Activated CD4-positive, alpha-beta T cell treated with anti-CD3 and anti-CD28 coated beads, Interleukin-2, amount 10 ng/mL, durations not matched to agents 7 days and 5 days (primary cell): ENCODE measurements at regions not wholly inside any gene's neighbourhood (a gene's known extent, or its start where the extent isn't known, plus 50 kb on each side); places are given as distances from the start of the nearest gene placed in this dataset.

Experiments used
- CTCF ChIA-PET: fragments of 350-600 bp; sonication (Branson Sonifier 250); formaldehyde crosslinking; loops from one replicate; lab custom pipeline; 2021; ENCODE audit warnings: antibody characterized with exemption; lab: Charles Lee
- POLR2A ChIA-PET: fragments of 350-600 bp; sonication (Branson Sonifier 250); formaldehyde crosslinking; loops from one replicate; lab custom pipeline; 2021; ENCODE audit warnings: antibody characterized with exemption; lab: Charles Lee
- DNase-seq: peaks from one replicate; pipeline ENCODE4 v3.0.0-alpha.2; 2020
- H3K27ac Mint-ChIP-seq: one replicate; pipeline ENCODE4 v1.8.0; 2021; ENCODE audit warnings: mild to moderate bottlenecking, moderate library complexity, mixed read lengths
- H3K27me3 Mint-ChIP-seq: one replicate; pipeline ENCODE4 v1.8.0; 2021; ENCODE audit warnings: mixed read lengths
- H3K36me3 Mint-ChIP-seq: one replicate; pipeline ENCODE4 v1.8.0; 2021; ENCODE audit warnings: low read depth, mixed read lengths
- H3K4me1 Mint-ChIP-seq: one replicate; pipeline ENCODE4 v1.8.0; 2021; ENCODE audit warnings: mixed read lengths
- H3K4me3 Mint-ChIP-seq: one replicate; pipeline ENCODE4 v1.8.0; 2021; ENCODE audit warnings: mild to moderate bottlenecking, moderate library complexity, mixed read lengths
- H3K9me3 Mint-ChIP-seq: one replicate; pipeline ENCODE4 v1.8.0; 2021; ENCODE audit warnings: mixed read lengths

- Mint-ChIP-seq H3K36me3 (no peaks in the 10 kb centered on the region), H3K27me3 (no peaks in the 10 kb centered on the region), H3K9me3 (no peaks in the 10 kb centered on the region), H3K4me1 (peaks cover 9% of the 10 kb centered on the region), H3K27ac (no peak overlapping the region), H3K4me3 (no peak overlapping the region)
- ChIA-PET POLR2A (no interaction called here), CTCF (interaction anchor here (1.0 kb wide), 1 partner anchor 17 kb away, joined by 3 read pairs; no protein-coding TSS in a partner anchor)
- no peak for DNase-seq
Observed at GRCh38 chr10:29947701-29948060, 111.7 kb downstream of the JCAD start.

GRCh38 chr10:29946953-29947700 lies 112.3 kb downstream of the JCAD start:
- no peak for DNase-seq
- no peak overlapping the region for H3K4me3 Mint-ChIP-seq
- no peak overlapping the region for H3K27ac Mint-ChIP-seq
- H3K27me3 Mint-ChIP-seq = peaks cover 1% of the 10 kb centered on the region
- CTCF ChIA-PET = interaction anchor here (1.0 kb wide), 1 partner anchor 18 kb away, joined by 3 read pairs; no protein-coding TSS in a partner anchor
- POLR2A ChIA-PET = no interaction called here
- no peaks in the 10 kb centered on the region for H3K9me3 Mint-ChIP-seq
- no peaks in the 10 kb centered on the region for H3K36me3 Mint-ChIP-seq
- peaks cover 9% of the 10 kb centered on the region for H3K4me1 Mint-ChIP-seq

GRCh38 chr10:29946614-29946952 lies 112.8 kb downstream of the JCAD start:
- ChIA-PET POLR2A (no interaction called here), CTCF (no interaction called here)
- Mint-ChIP-seq H3K9me3 (no peaks in the 10 kb centered on the region), H3K36me3 (no peaks in the 10 kb centered on the region), H3K4me1 (peaks cover 9% of the 10 kb centered on the region), H3K27me3 (peaks cover 1% of the 10 kb centered on the region), H3K4me3 (no peak overlapping the region), H3K27ac (no peak overlapping the region)
- DNase-seq = no peak

GRCh38 chr10:29941476-29941875 lies 117.9 kb downstream of the JCAD start:
- ChIA-PET CTCF (no interaction called here), POLR2A (no interaction called here)
- Mint-ChIP-seq H3K36me3 (no peaks in the 10 kb centered on the region), H3K27ac (no peak overlapping the region), H3K4me1 (no peaks in the 10 kb centered on the region), H3K4me3 (no peak overlapping the region), H3K27me3 (peaks cover 3% of the 10 kb centered on the region), H3K9me3 (no peaks in the 10 kb centered on the region)
- DNase-seq = no peak

GRCh38 chr10:29932991-29933390 lies 126.4 kb downstream of the JCAD start:
- CTCF ChIA-PET = no interaction called here
- peaks cover 3% of the 10 kb centered on the region for H3K9me3 Mint-ChIP-seq
- DNase-seq = no peak
- H3K4me1 Mint-ChIP-seq = no peaks in the 10 kb centered on the region
- no peaks in the 10 kb centered on the region for H3K27me3 Mint-ChIP-seq
- H3K36me3 Mint-ChIP-seq = no peaks in the 10 kb centered on the region
- POLR2A ChIA-PET = no interaction called here
- no peak overlapping the region for H3K4me3 Mint-ChIP-seq
- H3K27ac Mint-ChIP-seq = no peak overlapping the region

- Mint-ChIP-seq H3K4me3 (no peak overlapping the region), H3K9me3 (peaks cover 9% of the 10 kb centered on the region), H3K4me1 (no peaks in the 10 kb centered on the region), H3K27ac (no peak overlapping the region), H3K36me3 (no peaks in the 10 kb centered on the region), H3K27me3 (no peaks in the 10 kb centered on the region)
- ChIA-PET POLR2A (no interaction called here), CTCF (no interaction called here)
- no peak for DNase-seq
Observed at GRCh38 chr10:29931833-29932232, 127.6 kb downstream of the JCAD start.

- H3K4me3 Mint-ChIP-seq = no peak overlapping the region
- no peak overlapping the region for H3K27ac Mint-ChIP-seq
- DNase-seq = no peak
- CTCF ChIA-PET = no interaction called here
- POLR2A ChIA-PET = no interaction called here
- H3K36me3 Mint-ChIP-seq = no peaks in the 10 kb centered on the region
- H3K27me3 Mint-ChIP-seq = no peaks in the 10 kb centered on the region
- peaks cover 16% of the 10 kb centered on the region for H3K9me3 Mint-ChIP-seq
- no peaks in the 10 kb centered on the region for H3K4me1 Mint-ChIP-seq
Observed at GRCh38 chr10:29929006-29929405, 130.4 kb downstream of the JCAD start.

GRCh38 chr10:29926693-29927048 lies 132.7 kb downstream of the JCAD start:
- H3K27me3 Mint-ChIP-seq = no peaks in the 10 kb centered on the region
- no peaks in the 10 kb centered on the region for H3K4me1 Mint-ChIP-seq
- H3K4me3 Mint-ChIP-seq = no peak overlapping the region
- POLR2A ChIA-PET = no interaction called here
- DNase-seq = no peak
- H3K9me3 Mint-ChIP-seq = peaks cover 16% of the 10 kb centered on the region
- CTCF ChIA-PET = no interaction called here
- no peaks in the 10 kb centered on the region for H3K36me3 Mint-ChIP-seq
- H3K27ac Mint-ChIP-seq = no peak overlapping the region

GRCh38 chr10:29925771-29926692 lies 133.4 kb downstream of the JCAD start:
- Mint-ChIP-seq H3K4me3 (no peak overlapping the region), H3K4me1 (no peaks in the 10 kb centered on the region), H3K9me3 (peaks cover 16% of the 10 kb centered on the region), H3K36me3 (no peaks in the 10 kb centered on the region), H3K27me3 (no peaks in the 10 kb centered on the region), H3K27ac (no peak overlapping the region)
- ChIA-PET POLR2A (no interaction called here), CTCF (no interaction called here)
- no peak for DNase-seq

- no peak overlapping the region for H3K27ac Mint-ChIP-seq
Observed at GRCh38 chr10:29924436-29924835, 134.9 kb downstream of the JCAD start.

GRCh38 chr10:29923416-29923965 lies 135.9 kb downstream of the JCAD start:
- no peak overlapping the region for H3K27ac Mint-ChIP-seq
- no peaks in the 10 kb centered on the region for H3K36me3 Mint-ChIP-seq
- no peaks in the 10 kb centered on the region for H3K4me1 Mint-ChIP-seq
- H3K27me3 Mint-ChIP-seq = peaks cover 7% of the 10 kb centered on the region
- POLR2A ChIA-PET = no interaction called here
- H3K9me3 Mint-ChIP-seq = peaks cover 14% of the 10 kb centered on the region
- H3K4me3 Mint-ChIP-seq = no peak overlapping the region
- DNase-seq = no peak
- CTCF ChIA-PET = no interaction called here

More at GRCh38 chr10:29924436-29924835, 134.9 kb downstream of the JCAD start:
- POLR2A ChIA-PET = no interaction called here
- H3K9me3 Mint-ChIP-seq = peaks cover 16% of the 10 kb centered on the region
- H3K36me3 Mint-ChIP-seq = no peaks in the 10 kb centered on the region
- no peaks in the 10 kb centered on the region for H3K4me1 Mint-ChIP-seq
- CTCF ChIA-PET = no interaction called here
- H3K27me3 Mint-ChIP-seq = peaks cover 4% of the 10 kb centered on the region
- H3K4me3 Mint-ChIP-seq = no peak overlapping the region
- no peak for DNase-seq

- H3K9me3 Mint-ChIP-seq = peaks cover 14% of the 10 kb centered on the region
- H3K27me3 Mint-ChIP-seq = peaks cover 7% of the 10 kb centered on the region
- H3K4me1 Mint-ChIP-seq = no peaks in the 10 kb centered on the region
- ChIA-PET POLR2A (no interaction called here), CTCF (no interaction called here)
- H3K4me3 Mint-ChIP-seq = no peak overlapping the region
- H3K27ac Mint-ChIP-seq = no peak overlapping the region
- no peak for DNase-seq
- no peaks in the 10 kb centered on the region for H3K36me3 Mint-ChIP-seq
Observed at GRCh38 chr10:29922892-29923291, 136.5 kb downstream of the JCAD start.

- no peak for DNase-seq
- Mint-ChIP-seq H3K4me1 (no peaks in the 10 kb centered on the region), H3K27me3 (peaks cover 7% of the 10 kb centered on the region), H3K4me3 (no peak overlapping the region), H3K9me3 (peaks cover 12% of the 10 kb centered on the region), H3K27ac (no peak overlapping the region), H3K36me3 (no peaks in the 10 kb centered on the region)
- ChIA-PET CTCF (no interaction called here), POLR2A (no interaction called here)
Observed at GRCh38 chr10:29922226-29922625, 137.2 kb downstream of the JCAD start.
